ENCODE measurements at regions not wholly inside any gene's neighbourhood (a gene's known extent, or its start where the extent isn't known, plus 50 kb on each side); places are given as distances from the start of the nearest gene placed in this dataset.

DNA sequence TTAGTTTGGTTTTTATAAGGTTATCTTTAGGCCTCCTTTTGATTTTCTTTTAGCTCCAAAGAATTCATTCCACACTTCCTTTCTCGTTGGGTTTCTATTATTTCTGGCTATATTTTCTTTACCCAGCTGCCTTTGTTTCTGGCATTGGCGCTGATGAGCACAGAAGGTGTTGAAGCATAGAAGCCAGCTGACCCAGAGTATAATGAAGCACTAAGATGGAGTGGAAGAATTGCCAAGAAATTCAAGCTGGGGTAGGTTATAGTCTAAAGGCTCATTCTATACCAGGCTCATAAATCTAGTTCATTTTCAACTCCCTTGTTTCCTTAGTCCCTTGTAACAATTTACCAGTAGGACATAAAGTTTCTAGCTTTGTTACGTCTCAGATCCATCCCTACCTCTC is 169.5 kb downstream of the HRH4 start:
- H2AFZ ChIP-seq (ENCODE audit: low read length): no peak overlapping the region

More for the DNA sequence above, 169.5 kb downstream of the HRH4 start:
- TF ChIP-seq CHD1 (IDR thresholded peaks at IDR 0.05; ENCODE audit: low read depth, low read length): no peak
- TF ChIP-seq CBX5 (IDR thresholded peaks at IDR 0.05; ENCODE audit: low read depth, low read length): no peak
- no peak for TF ChIP-seq NRF1 (IDR thresholded peaks at IDR 0.05; ENCODE audit: low read depth, low read length)
- TF ChIP-seq ATF2 (IDR thresholded peaks at IDR 0.05; ENCODE audit: low read length): no peak
- no peak for TF ChIP-seq SRF (IDR thresholded peaks at IDR 0.05; ENCODE audit: low read depth, low read length)
- no peak for TF ChIP-seq EGR1 (IDR thresholded peaks at IDR 0.05; ENCODE audit: borderline replicate concordance, low read depth, low read length)
- no peak for TF ChIP-seq SIN3A (conservative IDR thresholded peaks at IDR 0.05 in 1 of 2, IDR thresholded peaks at IDR 0.05 in 1 of 2; ENCODE audit: low read depth in 1 of 2, low read length in 2 of 2)
- no peak overlapping the region for H3K23ac ChIP-seq (ENCODE audit: insufficient read length)
- no peak overlapping the region for H2BK5ac ChIP-seq (ENCODE audit: low read depth, low read length)
- H3K18ac ChIP-seq (ENCODE audit: extremely low read depth, low read length): no peak overlapping the region
- DNase-seq (ENCODE audit: low read depth in 1 of 2, low spot score in 2 of 2): no peak
- ChIA-PET POLR2A (ENCODE audit: partially characterized antibody) (no interaction called here), CTCF (ENCODE audit: partially characterized antibody) (interaction anchor here (0.8 to 2.7 kb wide), 5 partner anchors 23 to 142 kb away, joined by 3 to 12 read pairs (median 3); no protein-coding TSS in a partner anchor)
- no peak overlapping the region for H2AK5ac ChIP-seq (ENCODE audit: low read depth, low read length)
- H3K9me3 ChIP-seq (ENCODE audit: insufficient read depth in 2 of 2, low read depth in 1 of 2, low read length in 1 of 2): no peaks in the 10 kb centered on the region
- no peak overlapping the region for H3K27ac ChIP-seq (ENCODE audit: low read depth, low read length)
- no peaks in the 10 kb centered on the region for H3K79me2 ChIP-seq (ENCODE audit: control insufficient read depth in 1 of 2, insufficient read depth in 2 of 2, low read length in 2 of 2)
- H4K5ac ChIP-seq (ENCODE audit: insufficient read length, low read depth, low read length): no peak overlapping the region
- no peaks in the 10 kb centered on the region for H3K36me3 ChIP-seq (ENCODE audit: control insufficient read depth in 2 of 4, insufficient read depth in 4 of 4, low read length in 3 of 4)
- no peak overlapping the region for H4K91ac ChIP-seq (replicated peaks; ENCODE audit: insufficient read length, low read length)
- no peak overlapping the region for H4K8ac ChIP-seq (ENCODE audit: extremely low read depth, insufficient read depth, low read length)
- no peak overlapping the region for H3K4me2 ChIP-seq (ENCODE audit: insufficient read depth in 1 of 2, low read depth in 2 of 2, low read length in 2 of 2)
- no peaks in the 10 kb centered on the region; a peak in 1 of 7 replicates for H3K27me3 ChIP-seq (replicated peaks in 1 of 4; ENCODE audit: control insufficient read depth in 3 of 4, extremely low read depth in 1 of 4, insufficient read depth in 3 of 4, low read length in 3 of 4)
- H3K4me1 ChIP-seq (replicated peaks in 1 of 4; ENCODE audit: control insufficient read depth in 3 of 4, insufficient read depth in 4 of 4, low read length in 3 of 4): peaks cover 0 to 5% (median 1%) of the 10 kb centered on the region in 4 experiments; a peak in 1 of 7 replicates
- H2BK15ac ChIP-seq (ENCODE audit: low read length): no peak overlapping the region
- no peak overlapping the region for H2BK120ac ChIP-seq (replicated peaks; ENCODE audit: low read depth, low read length)
- no peaks in the 10 kb centered on the region; the same call in none of the 2 replicates for H3K23me2 ChIP-seq (ENCODE audit: low read depth, low read length)
- H3K4ac ChIP-seq (replicated peaks; ENCODE audit: insufficient read length, low read depth, low read length): no peak overlapping the region
- H3K14ac ChIP-seq (ENCODE audit: insufficient read length): no peak overlapping the region
- no peak for FAIRE-seq
- H3K56ac ChIP-seq (replicated peaks; ENCODE audit: insufficient read length, low read depth, low read length): no peak overlapping the region
- no peaks in the 10 kb centered on the region for H3K79me1 ChIP-seq (ENCODE audit: low read depth, low read length)
- 77% methylated on average over 3 of the region's 3 CpGs; no CpG with 5 or more reads in 1 of the 2 experiments for WGBS, 2 experiments (ENCODE audit: extremely low coverage in 1 of 2, insufficient coverage in 1 of 2, insufficient read length in 1 of 2, insufficient replicate concordance in 2 of 2, low coverage in 1 of 2, low lambda C conversion rate in 2 of 2, missing lambda C conversion rate in 1 of 2)
- H4K20me1 ChIP-seq (replicated peaks in 1 of 2; ENCODE audit: control insufficient read depth in 1 of 2, insufficient read depth in 2 of 2, low read length in 2 of 2): no peaks in the 10 kb centered on the region
- no peak overlapping the region for H2BK12ac ChIP-seq (ENCODE audit: low read depth, low read length)
- no peak overlapping the region for H3K9ac ChIP-seq (replicated peaks in 1 of 4; ENCODE audit: extremely low read depth in 1 of 4, low read depth in 3 of 4, low read length in 3 of 4)
- H2BK20ac ChIP-seq (ENCODE audit: low read length): no peak overlapping the region
- no peak overlapping the region for H3K4me3 ChIP-seq (ENCODE audit: extremely low read depth in 1 of 4, insufficient read depth in 2 of 4, low read depth in 3 of 4, low read length in 4 of 4)
